GM12864 (cell line): ENCODE measurements at regions not wholly inside any gene's neighbourhood (a gene's known extent, or its start where the extent isn't known, plus 50 kb on each side); places are given as distances from the start of the nearest gene placed in this dataset.

Source experiments
- DNase-seq: peaks from one replicate; pipeline ENCODE4 v3.0.0-alpha.2; 2011; ENCODE audit warnings: low read depth
- H3K4me3 ChIP-seq: 2 replicates; pipeline ENCODE4 v1.5.1; 2011; ENCODE audit warnings: mild to moderate bottlenecking, low read depth, low read length, control low read depth
- CTCF ChIP-seq: IDR thresholded peaks from 2 replicates; pipeline ENCODE4 v1.5.1; 2011; ENCODE audit warnings: low read depth, mild to moderate bottlenecking, moderate library complexity, low read length, control low read depth, inconsistent platforms; ENCODE audit errors: missing control alignments

GRCh38 chr2:136422512-136422911 lies 304.6 kb upstream of the CXCR4 start:
- H3K4me3 ChIP-seq, result no peak overlapping the region
- no peak for DNase-seq
- no peak for TF ChIP-seq CTCF

- H3K4me3 ChIP-seq, result no peak overlapping the region
- no peak for DNase-seq
- no peak for TF ChIP-seq CTCF
These were observed 302.4 kb upstream of the CXCR4 start for GRCh38 chr2:136420346-136420745.

- DNase-seq, result no peak
- TF ChIP-seq CTCF, result no peak
These were observed 294.0 kb upstream of the CXCR4 start for GRCh38 chr2:136411946-136412345.

GRCh38 chr2:136410673-136411072 lies 292.7 kb upstream of the CXCR4 start:
- DNase-seq, result no peak
- H3K4me3 ChIP-seq, result no peak overlapping the region
- TF ChIP-seq CTCF, result no peak

More at GRCh38 chr2:136411946-136412345, 294.0 kb upstream of the CXCR4 start:
- H3K4me3 ChIP-seq, result no peak overlapping the region

GRCh38 chr2:136408795-136409194 lies 290.8 kb upstream of the CXCR4 start:
- TF ChIP-seq CTCF, result no peak
- no peak overlapping the region for H3K4me3 ChIP-seq
- no peak for DNase-seq

GRCh38 chr2:136407952-136408318 lies 290.0 kb upstream of the CXCR4 start:
- H3K4me3 ChIP-seq, result no peak overlapping the region
- TF ChIP-seq CTCF, result no peak
- no peak for DNase-seq

- no peak overlapping the region for H3K4me3 ChIP-seq
- TF ChIP-seq CTCF, result no peak
- DNase-seq, result no peak
These were observed 289.4 kb upstream of the CXCR4 start for GRCh38 chr2:136407117-136407951.
